ENCODE measurements at regions not wholly inside any gene's neighbourhood (a gene's known extent, or its start where the extent isn't known, plus 50 kb on each side); places are given as distances from the start of the nearest gene placed in this dataset.

GRCh38 chr13:44259045-44260027, 114.3 kb upstream of the SERP2 start:
- H3K27ac ChIP-seq = peak overlapping the region; percentile 72 to 85 (median 81)
- TF ChIP-seq Cebpa-rat (IDR thresholded peaks at IDR 0.05) = no peak
- peak overlapping the region; percentile 41 to 76 (median 66); a peak in 21 of 22 replicates for H3K9ac ChIP-seq
- H3K27me3 ChIP-seq = no peaks in the 10 kb centered on the region
- peak overlapping the region; percentile 69 to 90 (median 78) for H3K4me2 ChIP-seq
- no peaks in the 10 kb centered on the region for H3K36me3 ChIP-seq
- no peaks in the 10 kb centered on the region for H4K20me1 ChIP-seq
- peaks cover 0 to 2% (median 0%) of the 10 kb centered on the region in 11 experiments; a peak in 2 of 22 replicates for H3K9me3 ChIP-seq (replicated peaks in 1 of 11)
- peak overlapping the region in 4 of 10 experiments; percentile 3 to 33 (median 26); a peak in 5 of 20 replicates for H3K4me3 ChIP-seq
- H3K4me1 ChIP-seq = peaks cover 31 to 65% (median 38%) of the 10 kb centered on the region in 10 experiments

GRCh38 chr13:44260336-44260735, 113.3 kb upstream of the SERP2 start:
- no peaks in the 10 kb centered on the region for H4K20me1 ChIP-seq
- H3K9ac ChIP-seq = peak overlapping the region in 2 of 11 experiments; percentile 70 to 73; a peak in 2 of 22 replicates
- no peaks in the 10 kb centered on the region for H3K36me3 ChIP-seq
- no peak overlapping the region for H3K4me3 ChIP-seq
- no peaks in the 10 kb centered on the region; a peak in 1 of 22 replicates for H3K9me3 ChIP-seq (replicated peaks in 1 of 11)
- peaks cover 31 to 75% (median 38%) of the 10 kb centered on the region in 10 experiments for H3K4me1 ChIP-seq
- peak overlapping the region in 10 of 11 experiments; percentile 61 to 85 (median 81); a peak in 14 of 22 replicates for H3K27ac ChIP-seq
- no peak for TF ChIP-seq Cebpa-rat (IDR thresholded peaks at IDR 0.05)
- no peaks in the 10 kb centered on the region for H3K27me3 ChIP-seq
- peak overlapping the region; percentile 69 to 90 (median 78) for H3K4me2 ChIP-seq

DNA sequence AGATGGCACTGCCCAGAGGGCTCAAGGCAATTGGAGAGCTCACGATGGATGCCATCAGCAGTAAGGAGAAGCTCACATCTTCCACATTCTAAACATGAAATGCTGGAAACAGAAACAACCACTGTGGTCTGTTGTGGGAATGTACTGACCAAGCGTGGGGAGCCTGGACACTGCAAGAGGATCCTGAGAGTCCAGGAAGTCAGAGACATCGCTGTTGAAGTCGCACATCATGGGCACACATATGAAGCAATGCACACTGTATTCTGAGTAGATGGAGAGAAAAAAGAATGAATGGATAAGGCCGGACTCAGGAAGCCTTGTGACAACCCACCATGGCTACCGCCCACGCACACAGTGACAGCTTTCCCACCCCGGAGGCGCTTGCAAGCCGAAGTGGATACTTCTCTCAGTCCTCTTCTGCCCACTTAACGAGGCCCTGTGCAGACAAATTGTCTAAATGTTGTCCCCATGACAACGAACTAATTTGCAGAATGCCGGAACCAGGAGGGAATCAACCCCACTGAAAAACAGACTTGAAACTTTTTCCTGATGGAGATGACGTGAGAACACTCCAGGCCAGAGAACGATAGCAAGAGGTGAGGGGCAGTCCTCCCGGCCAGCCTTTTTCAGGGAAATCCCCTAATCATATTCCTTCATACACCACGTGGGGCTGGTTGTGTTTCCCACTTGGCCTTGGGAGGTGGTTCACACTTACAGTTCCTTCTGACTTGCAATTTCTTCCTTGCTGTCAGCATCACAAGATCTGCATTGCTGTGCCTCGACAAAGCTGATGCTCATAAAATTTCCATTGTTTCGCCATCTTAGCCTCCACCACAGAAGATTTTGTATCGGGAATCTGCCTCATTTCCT, 109.6 kb upstream of the SERP2 start:
- Histone ChIP-seq H4K20me1 (no peaks in the 10 kb centered on the region), H3K9me3 (replicated peaks in 1 of 11) (0 out of 22 replicates have a peak, but pooled peaks cover 0 to 4% (median 0%) of the 10 kb centered on the region in 11 experiments), H3K27me3 (no peaks in the 10 kb centered on the region), H3K36me3 (no peaks in the 10 kb centered on the region), H3K4me1 (peaks cover 23 to 60% (median 24%) of the 10 kb centered on the region in 10 experiments), H3K4me2 (peak overlapping the region in 2 of 11 experiments; percentile 54 to 72; a peak in 4 of 22 replicates), H3K27ac (peak overlapping the region in 3 of 11 experiments; percentile 57 to 71 (median 70); a peak in 5 of 22 replicates), H3K4me3 (no peak overlapping the region), H3K9ac (peak overlapping the region in 1 of 11 experiments; percentile 25; a peak in 1 of 22 replicates)
- TF ChIP-seq Cebpa-rat (IDR thresholded peaks at IDR 0.05) = no peak

GRCh38 chr13:44266305-44266704, 107.3 kb upstream of the SERP2 start:
- Histone ChIP-seq H4K20me1 (no peaks in the 10 kb centered on the region), H3K36me3 (no peaks in the 10 kb centered on the region), H3K9ac (no peak overlapping the region), H3K4me2 (peak overlapping the region in 1 of 11 experiments; percentile 10; a peak in 2 of 22 replicates), H3K4me1 (peaks cover under 1 to 37% (median 2%) of the 10 kb centered on the region in 10 experiments; a peak in 15 of 20 replicates), H3K9me3 (replicated peaks in 1 of 11) (0 out of 22 replicates have a peak, but pooled peaks cover 0 to 4% (median 0%) of the 10 kb centered on the region in 11 experiments), H3K27me3 (no peaks in the 10 kb centered on the region), H3K27ac (0 out of 22 replicates have a peak overlapping the region, but pooled peaks of 1 of the 11 experiments have one; percentile 11), H3K4me3 (no peak overlapping the region)
- TF ChIP-seq Cebpa-rat (IDR thresholded peaks at IDR 0.05) = no peak

GRCh38 chr13:44266772-44267171, 106.9 kb upstream of the SERP2 start:
- no peaks in the 10 kb centered on the region for H3K27me3 ChIP-seq
- TF ChIP-seq Cebpa-rat (IDR thresholded peaks at IDR 0.05) = no peak
- H3K27ac ChIP-seq = no peak overlapping the region

GRCh38 chr13:44267203-44267602, 106.4 kb upstream of the SERP2 start:
- no peak overlapping the region for H3K4me3 ChIP-seq
- H3K4me2 ChIP-seq = no peak overlapping the region
- no peak overlapping the region for H3K9ac ChIP-seq
- no peak for TF ChIP-seq Cebpa-rat (IDR thresholded peaks at IDR 0.05)
- H3K9me3 ChIP-seq (replicated peaks in 1 of 11) = 0 out of 22 replicates have a peak, but pooled peaks cover 0 to 4% (median 0%) of the 10 kb centered on the region in 11 experiments
- H3K36me3 ChIP-seq = no peaks in the 10 kb centered on the region
- no peaks in the 10 kb centered on the region for H4K20me1 ChIP-seq
- H3K4me1 ChIP-seq = peaks cover 0 to 31% (median 0%) of the 10 kb centered on the region in 10 experiments; a peak in 6 of 20 replicates
- H3K27me3 ChIP-seq = no peaks in the 10 kb centered on the region
- H3K27ac ChIP-seq = no peak overlapping the region

More at GRCh38 chr13:44266772-44267171, 106.9 kb upstream of the SERP2 start:
- H3K4me3 ChIP-seq = no peak overlapping the region
- H3K4me2 ChIP-seq = peak overlapping the region in 1 of 11 experiments; percentile 17; a peak in 1 of 22 replicates
- no peaks in the 10 kb centered on the region for H3K36me3 ChIP-seq
- peaks cover 0 to 32% (median 0%) of the 10 kb centered on the region in 10 experiments; a peak in 6 of 20 replicates for H3K4me1 ChIP-seq
- H4K20me1 ChIP-seq = no peaks in the 10 kb centered on the region
- no peak overlapping the region for H3K9ac ChIP-seq
- 0 out of 22 replicates have a peak, but pooled peaks cover 0 to 4% (median 0%) of the 10 kb centered on the region in 11 experiments for H3K9me3 ChIP-seq (replicated peaks in 1 of 11)

DNA sequence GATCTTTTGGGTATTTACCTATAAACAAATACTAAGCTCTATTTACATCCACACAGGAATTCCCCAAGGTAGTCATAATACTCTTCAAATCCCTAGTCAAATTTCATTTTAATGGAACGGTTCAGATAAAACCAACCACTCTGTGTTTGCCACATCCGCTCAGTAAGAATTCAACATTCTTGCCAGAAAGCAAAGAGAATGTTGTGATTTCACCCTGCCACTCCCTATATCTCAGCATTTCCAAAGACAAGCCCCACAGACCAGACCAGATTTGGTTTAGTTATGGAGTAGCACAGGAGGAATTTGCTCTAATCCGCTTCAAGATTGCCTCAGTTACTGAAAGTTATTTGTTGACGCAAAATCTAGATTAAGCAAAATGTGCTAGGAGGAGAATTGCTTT, 105.6 kb upstream of the SERP2 start:
- H3K4me3 ChIP-seq = no peak overlapping the region
- no peak overlapping the region for H3K9ac ChIP-seq

DNA sequence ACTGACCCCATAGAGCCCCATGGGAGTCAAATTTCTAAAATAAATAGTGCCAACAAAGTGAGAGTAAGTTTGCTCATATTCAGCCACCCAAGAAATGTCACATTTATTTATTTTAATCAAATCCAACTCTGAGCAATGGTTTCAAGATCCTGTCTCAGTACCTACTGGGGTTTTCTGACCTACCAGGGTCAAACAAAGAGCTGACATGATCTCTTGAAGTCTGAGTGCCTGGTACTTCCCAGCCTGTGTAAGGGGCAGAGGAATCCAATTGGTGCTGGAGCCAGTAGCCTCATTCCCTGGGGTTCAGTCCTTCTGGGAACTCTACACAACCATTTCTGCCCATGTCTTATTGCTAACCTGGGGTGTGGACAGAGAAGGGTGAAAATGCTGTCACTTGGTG, 104.6 kb upstream of the SERP2 start:
- Histone ChIP-seq H3K4me1 (peaks cover 3 to 18% (median 7%) of the 10 kb centered on the region in 10 experiments), H3K9ac (no peak overlapping the region), H3K9me3 (replicated peaks in 1 of 11) (0 out of 22 replicates have a peak, but pooled peaks cover 0 to 4% (median 0%) of the 10 kb centered on the region in 11 experiments), H3K4me3 (no peak overlapping the region), H3K36me3 (no peaks in the 10 kb centered on the region), H3K4me2 (no peak overlapping the region), H3K27me3 (no peaks in the 10 kb centered on the region), H3K27ac (no peak overlapping the region), H4K20me1 (no peaks in the 10 kb centered on the region)
- TF ChIP-seq Cebpa-rat (IDR thresholded peaks at IDR 0.05) = no peak

More for the DNA sequence above, 105.6 kb upstream of the SERP2 start:
- H3K27me3 ChIP-seq = no peaks in the 10 kb centered on the region
- H4K20me1 ChIP-seq = no peaks in the 10 kb centered on the region
- 0 out of 22 replicates have a peak, but pooled peaks cover 0 to 4% (median 0%) of the 10 kb centered on the region in 11 experiments for H3K9me3 ChIP-seq (replicated peaks in 1 of 11)
- no peak overlapping the region for H3K27ac ChIP-seq
- H3K36me3 ChIP-seq = no peaks in the 10 kb centered on the region
- peaks cover 0 to 25% (median 0%) of the 10 kb centered on the region in 10 experiments; a peak in 6 of 20 replicates for H3K4me1 ChIP-seq
- TF ChIP-seq Cebpa-rat (IDR thresholded peaks at IDR 0.05) = no peak
- H3K4me2 ChIP-seq = no peak overlapping the region
